Lower leg skin (tissue), 4 donors: ENCODE measurements at regions not wholly inside any gene's neighbourhood (a gene's known extent, or its start where the extent isn't known, plus 50 kb on each side); places are given as distances from the start of the nearest gene placed in this dataset.

Experiments used
- DNase-seq, 2 donors: peaks; one replicate each; pipeline ENCODE4 v3.0.0-alpha.2; 2019; ENCODE audit warnings: low spot score in 2 of 2
- H3K4me3 ChIP-seq: fragments of 200-600 bp; sonication (generic); 2 replicates; pipeline ENCODE4 v1.5.1; 2017; ENCODE audit warnings: mild to moderate bottlenecking, low read depth; ENCODE audit not compliant: poor library complexity, severe bottlenecking
- POLR2A ChIP-seq, 2 donors: fragments of 450-650 bp; IDR thresholded peaks; one replicate each; pipeline ENCODE4 v1.6.1; 2016 to 2017; ENCODE audit warnings: antibody characterized with exemption in 2 of 2, mild to moderate bottlenecking in 1 of 2, moderate library complexity in 1 of 2
- WGBS, 2 donors: methylation state at CpG; one replicate each; pipeline ENCODE4 v1.1.5; 2018; 5-methylcytosine and 5-hydroxymethylcytosine counted together
- intact Hi-C: fragments of 100-400 bp; cut with DNase I; formaldehyde crosslinking; loops from one replicate; pipeline ENCODE4 v1.15.0; 2023; ENCODE audit warnings: low total_unique reads
- TF ChIP-seq, protein P1 (sequence below), 3 donors: fragments of 450-650 bp; IDR thresholded peaks; one replicate each; pipeline ENCODE4 v1.5.1; 2016; ENCODE audit warnings: antibody characterized with exemption in 3 of 3, mild to moderate bottlenecking in 3 of 3, moderate library complexity in 2 of 3

DNA sequence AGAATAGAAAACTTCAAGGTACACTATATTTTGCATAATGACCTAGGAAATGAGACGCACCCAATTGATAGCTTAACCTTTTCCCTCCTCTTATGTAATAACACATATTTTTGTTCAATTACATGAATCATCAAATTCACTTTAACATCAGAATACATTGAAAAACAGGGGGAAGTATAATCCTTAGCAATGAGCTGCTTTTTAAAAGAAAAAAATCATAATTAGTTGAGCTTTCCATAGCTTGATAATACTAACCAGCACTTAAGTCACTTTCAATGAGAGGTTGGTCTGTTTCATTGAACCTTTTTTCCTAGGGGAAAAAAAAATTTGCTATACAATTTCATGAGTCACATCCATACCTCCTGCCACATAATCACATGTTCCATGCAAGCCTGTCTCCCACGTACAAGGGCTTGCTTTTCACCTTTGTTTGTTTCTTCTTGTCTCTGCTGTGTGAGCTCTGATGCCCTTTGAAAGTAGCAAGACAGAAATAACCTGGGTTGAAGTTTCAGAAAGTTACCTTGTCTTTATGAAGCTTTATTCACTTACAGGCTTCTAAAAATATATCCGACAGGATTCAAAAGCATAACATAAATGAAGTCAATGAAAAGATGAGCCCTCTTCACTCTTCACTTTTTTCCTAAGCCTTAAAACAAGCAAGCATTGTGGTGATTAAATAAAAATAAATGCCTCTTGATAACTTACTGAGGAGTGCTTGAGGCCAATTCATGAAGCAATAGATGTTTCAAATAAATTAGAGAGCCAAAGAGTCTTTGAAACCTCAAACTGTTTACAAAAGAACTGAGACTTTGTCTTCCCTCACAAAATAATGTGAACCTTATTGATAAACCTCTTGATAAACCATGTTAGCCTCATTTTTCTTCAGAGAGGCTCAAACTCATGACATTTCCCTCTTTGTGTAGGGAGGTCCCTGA, 108.5 kb downstream of the FEM1C start:
- no peak for TF ChIP-seq POLR2A (IDR thresholded peaks at IDR 0.05)
- TF ChIP-seq, protein P1, sequence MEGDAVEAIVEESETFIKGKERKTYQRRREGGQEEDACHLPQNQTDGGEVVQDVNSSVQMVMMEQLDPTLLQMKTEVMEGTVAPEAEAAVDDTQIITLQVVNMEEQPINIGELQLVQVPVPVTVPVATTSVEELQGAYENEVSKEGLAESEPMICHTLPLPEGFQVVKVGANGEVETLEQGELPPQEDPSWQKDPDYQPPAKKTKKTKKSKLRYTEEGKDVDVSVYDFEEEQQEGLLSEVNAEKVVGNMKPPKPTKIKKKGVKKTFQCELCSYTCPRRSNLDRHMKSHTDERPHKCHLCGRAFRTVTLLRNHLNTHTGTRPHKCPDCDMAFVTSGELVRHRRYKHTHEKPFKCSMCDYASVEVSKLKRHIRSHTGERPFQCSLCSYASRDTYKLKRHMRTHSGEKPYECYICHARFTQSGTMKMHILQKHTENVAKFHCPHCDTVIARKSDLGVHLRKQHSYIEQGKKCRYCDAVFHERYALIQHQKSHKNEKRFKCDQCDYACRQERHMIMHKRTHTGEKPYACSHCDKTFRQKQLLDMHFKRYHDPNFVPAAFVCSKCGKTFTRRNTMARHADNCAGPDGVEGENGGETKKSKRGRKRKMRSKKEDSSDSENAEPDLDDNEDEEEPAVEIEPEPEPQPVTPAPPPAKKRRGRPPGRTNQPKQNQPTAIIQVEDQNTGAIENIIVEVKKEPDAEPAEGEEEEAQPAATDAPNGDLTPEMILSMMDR (IDR thresholded peaks at IDR 0.05): no peak
- no peak overlapping the region for H3K4me3 ChIP-seq
- intact Hi-C loops: no loop called here
- 52% methylated on average over 3 of the region's 3 CpGs for WGBS, 2 donors
- DNase-seq: no peak

DNA sequence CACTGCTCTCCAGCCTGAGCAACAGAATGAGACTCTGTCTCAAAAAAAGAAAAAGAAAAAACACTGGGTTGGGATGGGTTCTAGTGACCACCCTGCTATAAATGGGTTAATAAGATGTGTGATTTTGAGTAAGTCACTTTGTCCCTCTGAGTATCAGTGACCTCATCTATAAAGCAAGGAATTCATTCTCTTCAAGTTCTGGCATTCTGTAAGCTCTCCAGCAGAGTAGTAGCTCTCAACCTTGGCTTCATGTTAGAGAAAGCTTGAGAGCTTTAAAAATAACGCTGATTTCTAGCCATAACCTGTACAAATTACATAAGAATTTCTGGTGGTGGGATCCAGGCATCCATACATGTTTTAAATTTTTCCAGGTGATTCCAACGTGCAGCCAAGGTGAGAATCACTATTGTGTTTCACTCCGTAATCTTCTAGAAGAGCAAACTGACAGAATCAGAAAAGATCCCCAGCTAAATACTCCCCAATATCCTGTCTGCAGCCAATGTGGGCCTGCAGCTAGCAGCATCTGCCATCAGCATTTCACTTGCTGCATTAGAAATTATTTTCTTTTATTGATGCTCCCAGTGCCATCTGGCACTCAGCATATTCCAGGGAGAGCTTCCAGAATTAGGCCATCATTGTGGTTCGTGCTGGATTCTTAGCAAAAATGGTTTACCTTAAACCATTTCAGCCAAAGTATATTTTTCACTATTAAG, 109.4 kb downstream of the FEM1C start:
- WGBS, 2 donors: 45 to 54% methylated on average over 4 of the region's 4 CpGs
- H3K4me3 ChIP-seq: no peak overlapping the region
- DNase-seq: no peak
- intact Hi-C loops: no loop called here
- TF ChIP-seq, protein P1 (IDR thresholded peaks at IDR 0.05): no peak
- TF ChIP-seq POLR2A (IDR thresholded peaks at IDR 0.05): no peak

DNA sequence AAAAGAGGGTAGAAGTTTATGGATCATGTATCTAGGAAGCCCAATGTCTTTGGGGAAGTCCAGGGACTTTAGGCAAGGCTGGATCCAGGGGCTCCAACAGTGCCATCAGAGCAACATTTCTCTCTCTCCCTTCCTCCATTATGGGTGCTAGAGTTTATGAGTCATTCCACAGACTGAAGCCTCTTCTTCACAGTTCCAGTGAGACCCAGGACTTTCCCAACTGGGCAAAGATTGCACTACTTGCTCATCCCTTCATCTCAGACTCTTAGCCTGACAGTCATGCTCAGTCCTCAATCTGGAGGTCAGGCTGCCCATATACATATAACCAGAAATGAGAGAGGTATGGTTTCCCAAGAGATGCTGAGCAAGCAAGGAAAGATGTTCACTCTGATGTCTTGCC, 110.7 kb downstream of the FEM1C start:
- intact Hi-C loops: no loop called here
- TF ChIP-seq, protein P1 (IDR thresholded peaks at IDR 0.05): no peak
- TF ChIP-seq POLR2A (IDR thresholded peaks at IDR 0.05): no peak
- no peak for DNase-seq
- no peak overlapping the region for H3K4me3 ChIP-seq

DNA sequence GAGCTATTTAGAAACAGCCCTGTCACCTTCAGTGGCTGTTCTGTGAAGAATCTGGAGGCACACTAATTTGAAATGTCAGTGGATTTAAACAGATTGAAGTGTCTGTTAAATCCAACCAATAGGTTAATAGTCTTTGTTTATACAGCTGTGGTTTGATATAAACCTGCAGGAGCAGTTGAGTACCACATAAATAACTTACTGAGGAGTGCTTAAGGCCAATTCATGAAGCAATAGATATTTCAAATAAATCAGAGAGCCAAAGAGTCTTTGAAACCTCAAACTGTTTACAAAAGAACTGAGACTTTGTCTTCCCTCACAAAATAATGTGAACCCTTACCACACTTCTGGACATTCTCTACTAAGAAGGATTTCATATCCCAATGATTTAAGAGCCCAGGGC, 111.9 kb downstream of the FEM1C start:
- intact Hi-C loops: no loop called here
- no peak overlapping the region for H3K4me3 ChIP-seq
- no peak for TF ChIP-seq POLR2A (IDR thresholded peaks at IDR 0.05)
- TF ChIP-seq, protein P1 (IDR thresholded peaks at IDR 0.05): no peak
- no peak for DNase-seq

DNA sequence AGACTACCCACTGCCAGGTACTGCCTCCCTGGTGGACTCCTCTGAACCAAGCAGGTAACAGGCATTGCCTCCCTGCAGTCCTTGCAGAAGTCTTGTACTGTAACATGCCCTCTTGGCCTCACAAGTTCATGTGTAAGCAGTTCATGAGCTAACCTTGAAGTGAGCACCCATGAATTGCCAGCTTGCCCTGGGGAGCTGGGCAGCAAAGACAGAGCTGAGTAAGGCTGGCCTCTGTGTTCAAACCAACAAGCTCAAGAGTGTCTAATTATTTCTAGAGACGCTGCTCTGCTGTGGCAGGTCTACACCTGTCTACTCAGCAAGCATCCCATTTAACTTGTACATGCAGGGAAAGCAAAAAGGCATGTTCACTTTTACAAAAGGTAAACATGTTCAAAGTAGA, 113.5 kb downstream of the FEM1C start:
- 57 to 60% methylated on average over 1 of the region's 1 CpG for WGBS, 2 donors
- DNase-seq: no peak
- no peak for TF ChIP-seq POLR2A (IDR thresholded peaks at IDR 0.05)
- TF ChIP-seq, protein P1 (IDR thresholded peaks at IDR 0.05): no peak
- H3K4me3 ChIP-seq: no peak overlapping the region
- intact Hi-C loops: no loop called here
